ENCODE measurements at regions not wholly inside any gene's neighbourhood (a gene's known extent, or its start where the extent isn't known, plus 50 kb on each side); places are given as distances from the start of the nearest gene placed in this dataset.
A peak's percentile ranks its signal among the peaks of the same experiment; 100 is the strongest.

DNA sequence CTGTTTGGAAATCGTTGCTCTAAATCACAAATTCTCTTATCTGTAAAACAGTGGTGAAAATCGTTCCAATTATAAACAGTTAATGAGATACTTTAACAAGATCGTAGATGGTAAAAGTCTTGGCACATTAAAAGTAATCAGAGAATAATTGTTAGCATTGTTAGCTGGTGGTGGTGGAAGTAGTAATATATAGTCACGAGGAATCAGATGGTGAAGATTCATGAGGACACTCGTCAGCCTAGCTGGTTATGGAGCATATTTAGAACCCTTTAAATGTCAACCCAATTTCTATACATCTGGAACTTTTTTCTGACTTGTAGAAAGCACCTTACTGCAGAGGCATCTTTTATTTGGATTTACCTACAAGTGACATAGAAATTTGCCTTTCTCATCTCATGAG is 190.8 kb downstream of the TLE1 start:
- no TSS peak for BruUV-seq (replicated peaks)
- Mint-ChIP-seq H3K36me3 (ENCODE audit: insufficient read depth, unreplicated experiment) (no peaks in the 10 kb centered on the region), H3K4me3 (ENCODE audit: low read depth, unreplicated experiment) (no peak overlapping the region), H3K9me3 (ENCODE audit: low read depth, unreplicated experiment) (peaks cover 5% of the 10 kb centered on the region), H3K27ac (ENCODE audit: unreplicated experiment) (no peak overlapping the region), H3K4me1 (ENCODE audit: low read depth, unreplicated experiment) (no peaks in the 10 kb centered on the region), H3K27me3 (ENCODE audit: unreplicated experiment) (no peaks in the 10 kb centered on the region)
- intact Hi-C loops (cut with micrococcal nuclease; ENCODE audit: unreplicated experiment): no loop called here
- TF ChIP-seq, protein P1, sequence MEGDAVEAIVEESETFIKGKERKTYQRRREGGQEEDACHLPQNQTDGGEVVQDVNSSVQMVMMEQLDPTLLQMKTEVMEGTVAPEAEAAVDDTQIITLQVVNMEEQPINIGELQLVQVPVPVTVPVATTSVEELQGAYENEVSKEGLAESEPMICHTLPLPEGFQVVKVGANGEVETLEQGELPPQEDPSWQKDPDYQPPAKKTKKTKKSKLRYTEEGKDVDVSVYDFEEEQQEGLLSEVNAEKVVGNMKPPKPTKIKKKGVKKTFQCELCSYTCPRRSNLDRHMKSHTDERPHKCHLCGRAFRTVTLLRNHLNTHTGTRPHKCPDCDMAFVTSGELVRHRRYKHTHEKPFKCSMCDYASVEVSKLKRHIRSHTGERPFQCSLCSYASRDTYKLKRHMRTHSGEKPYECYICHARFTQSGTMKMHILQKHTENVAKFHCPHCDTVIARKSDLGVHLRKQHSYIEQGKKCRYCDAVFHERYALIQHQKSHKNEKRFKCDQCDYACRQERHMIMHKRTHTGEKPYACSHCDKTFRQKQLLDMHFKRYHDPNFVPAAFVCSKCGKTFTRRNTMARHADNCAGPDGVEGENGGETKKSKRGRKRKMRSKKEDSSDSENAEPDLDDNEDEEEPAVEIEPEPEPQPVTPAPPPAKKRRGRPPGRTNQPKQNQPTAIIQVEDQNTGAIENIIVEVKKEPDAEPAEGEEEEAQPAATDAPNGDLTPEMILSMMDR (IDR thresholded peaks at IDR 0.05; ENCODE audit: unreplicated experiment): no peak
- no peak for DNase-seq
- CTCF ChIA-PET: no interaction called here

DNA sequence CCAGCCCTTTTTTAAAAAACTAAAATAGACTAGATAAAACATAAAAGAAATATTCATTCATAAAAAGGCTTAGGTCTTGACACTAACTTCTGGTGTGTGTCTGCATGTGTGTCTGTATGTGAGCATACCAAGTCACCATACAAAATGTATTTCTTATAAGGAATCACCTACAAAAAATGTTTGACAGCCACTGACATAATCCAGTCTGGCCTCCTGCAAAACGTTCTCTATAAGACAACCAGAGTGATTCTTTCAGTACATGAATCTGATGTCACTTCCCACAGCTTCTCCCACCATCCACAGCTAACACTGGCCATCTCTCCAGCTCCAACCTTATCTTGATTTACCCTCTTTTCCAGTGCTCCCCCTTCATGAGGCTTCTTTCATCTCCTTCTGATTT is 192.3 kb downstream of the TLE1 start:
- Mint-ChIP-seq H3K9me3 (ENCODE audit: low read depth, unreplicated experiment) (peaks cover 5% of the 10 kb centered on the region), H3K4me3 (ENCODE audit: low read depth, unreplicated experiment) (no peak overlapping the region), H3K27ac (ENCODE audit: unreplicated experiment) (no peak overlapping the region), H3K27me3 (ENCODE audit: unreplicated experiment) (no peaks in the 10 kb centered on the region), H3K36me3 (ENCODE audit: insufficient read depth, unreplicated experiment) (no peaks in the 10 kb centered on the region), H3K4me1 (ENCODE audit: low read depth, unreplicated experiment) (peaks cover 12% of the 10 kb centered on the region)
- no peak for DNase-seq
- CTCF ChIA-PET: no interaction called here
- intact Hi-C loops (cut with micrococcal nuclease; ENCODE audit: unreplicated experiment): no loop called here
- no TSS peak for BruUV-seq (replicated peaks)
- TF ChIP-seq, protein P1 (IDR thresholded peaks at IDR 0.05; ENCODE audit: unreplicated experiment): no peak

DNA sequence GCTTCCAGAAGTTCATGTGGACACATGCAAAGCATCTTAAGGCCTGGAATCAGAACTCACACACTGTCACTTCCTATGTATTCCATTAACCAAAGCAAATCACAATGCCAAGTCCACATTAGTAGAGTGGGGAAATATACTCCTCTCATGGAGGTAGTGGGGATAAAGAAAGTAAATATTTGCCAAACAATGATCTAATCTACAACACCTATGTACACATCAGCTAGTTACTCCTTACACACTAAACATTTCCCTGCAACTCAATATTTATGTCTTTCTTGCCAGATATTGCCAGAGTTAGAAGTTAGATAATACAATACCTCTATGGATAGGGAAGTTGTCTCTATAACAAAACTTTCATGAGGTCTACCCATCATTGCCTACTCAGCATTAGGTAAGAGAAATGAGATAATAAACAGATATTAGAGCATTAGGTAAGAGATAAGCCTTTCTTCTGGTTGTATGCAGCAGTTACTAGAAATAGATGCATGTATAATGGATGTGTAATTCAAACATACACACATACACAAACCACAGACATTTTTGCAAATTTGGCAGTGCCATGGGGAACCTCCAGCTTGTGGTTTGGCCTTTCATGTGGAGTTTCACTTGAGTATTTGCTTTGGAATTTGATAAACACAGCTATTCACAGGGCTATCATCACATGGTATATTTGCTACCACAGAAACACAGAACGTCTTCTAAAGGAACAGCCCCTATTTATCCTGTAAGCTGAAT is 196.5 kb downstream of the TLE1 start:
- peaks cover 23% of the 10 kb centered on the region for H3K4me1 Mint-ChIP-seq (ENCODE audit: low read depth, unreplicated experiment)
- no peak overlapping the region for H3K27ac Mint-ChIP-seq (ENCODE audit: unreplicated experiment)
- H3K9me3 Mint-ChIP-seq (ENCODE audit: low read depth, unreplicated experiment): peaks cover 5% of the 10 kb centered on the region
- no peaks in the 10 kb centered on the region for H3K27me3 Mint-ChIP-seq (ENCODE audit: unreplicated experiment)
- H3K36me3 Mint-ChIP-seq (ENCODE audit: insufficient read depth, unreplicated experiment): peaks cover 4% of the 10 kb centered on the region
- no peak overlapping the region for H3K4me3 Mint-ChIP-seq (ENCODE audit: low read depth, unreplicated experiment)
- CTCF ChIA-PET: no interaction called here
- intact Hi-C loops (cut with micrococcal nuclease; ENCODE audit: unreplicated experiment): no loop called here
- BruUV-seq (replicated peaks): no TSS peak
- TF ChIP-seq, protein P1 (IDR thresholded peaks at IDR 0.05; ENCODE audit: unreplicated experiment): no peak
- DNase-seq: peak; percentile 2

DNA sequence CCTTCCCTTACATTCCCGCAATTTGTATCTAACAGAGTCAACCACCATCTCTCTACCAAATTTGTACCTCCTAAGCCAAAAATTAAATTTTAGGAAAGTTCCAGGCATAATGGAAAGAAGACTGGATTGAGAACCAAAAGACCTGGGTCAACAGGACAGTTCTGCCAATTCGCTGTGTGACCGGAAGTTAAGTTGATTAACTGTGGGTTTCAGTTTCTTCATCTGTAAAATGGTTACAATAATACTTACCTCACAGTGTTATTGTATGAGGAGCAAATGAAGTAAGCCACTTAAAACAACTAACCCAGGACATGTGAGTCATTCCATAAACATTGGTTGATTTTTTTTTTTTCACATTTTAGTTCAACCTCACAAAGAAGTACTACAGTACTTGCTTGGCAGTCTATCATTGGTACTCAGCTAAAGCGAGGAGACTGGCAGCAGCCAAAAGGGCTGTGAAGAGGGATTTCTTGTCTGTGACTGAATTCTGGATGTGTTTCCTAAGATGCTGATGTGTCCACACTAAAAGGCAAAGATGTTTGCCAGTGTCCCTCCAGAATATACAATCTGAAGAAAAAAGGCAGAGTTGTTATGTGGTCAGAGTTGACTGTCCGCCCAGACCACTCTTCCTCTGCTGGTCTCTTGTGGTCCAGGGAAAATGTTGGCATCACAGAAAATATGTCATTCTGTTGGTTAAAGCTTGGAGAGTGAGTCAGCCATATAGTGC is 198.6 kb downstream of the TLE1 start:
- CTCF ChIA-PET: no interaction called here
- no peaks in the 10 kb centered on the region for H3K9me3 Mint-ChIP-seq (ENCODE audit: low read depth, unreplicated experiment)
- peaks cover 23% of the 10 kb centered on the region for H3K4me1 Mint-ChIP-seq (ENCODE audit: low read depth, unreplicated experiment)
- H3K27me3 Mint-ChIP-seq (ENCODE audit: unreplicated experiment): no peaks in the 10 kb centered on the region
- H3K36me3 Mint-ChIP-seq (ENCODE audit: insufficient read depth, unreplicated experiment): peaks cover 4% of the 10 kb centered on the region
- intact Hi-C loops (cut with micrococcal nuclease; ENCODE audit: unreplicated experiment): no loop called here
- TF ChIP-seq, protein P1 (IDR thresholded peaks at IDR 0.05; ENCODE audit: unreplicated experiment): no peak
- peak overlapping the region; percentile 97 for H3K27ac Mint-ChIP-seq (ENCODE audit: unreplicated experiment)
- no TSS peak for BruUV-seq (replicated peaks)
- no peak overlapping the region for H3K4me3 Mint-ChIP-seq (ENCODE audit: low read depth, unreplicated experiment)
- DNase-seq: no peak
